Fibroblast of skin of left biceps (primary cell): ENCODE measurements at regions not wholly inside any gene's neighbourhood (a gene's known extent, or its start where the extent isn't known, plus 50 kb on each side); places are given as distances from the start of the nearest gene placed in this dataset.

Experiments
- DNase-seq, 2 experiments: peaks; one replicate each; pipeline ENCODE4 v3.0.0-alpha.2; 2013; ENCODE audit warnings: low read depth in 2 of 2

DNA sequence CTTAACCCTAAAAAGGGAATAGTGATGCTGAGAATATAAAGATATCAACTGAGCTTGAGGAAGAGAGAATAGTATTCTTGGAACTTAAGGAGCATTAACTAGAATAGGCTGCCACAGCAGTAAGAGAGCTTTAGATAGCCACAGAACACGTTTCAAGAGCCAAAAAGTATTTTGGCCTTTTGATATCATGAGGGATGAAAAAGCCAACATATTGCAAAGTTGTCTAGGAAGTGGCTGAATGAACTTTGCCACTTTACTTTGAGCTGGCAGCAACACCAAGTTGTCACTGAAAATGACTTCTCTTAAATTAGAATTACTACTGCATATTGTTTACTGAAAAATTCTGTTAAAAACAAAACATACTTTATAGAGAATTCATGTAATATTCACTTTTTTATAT is 1476.2 kb downstream of the MRPL39 start:
- no peak for DNase-seq

DNA sequence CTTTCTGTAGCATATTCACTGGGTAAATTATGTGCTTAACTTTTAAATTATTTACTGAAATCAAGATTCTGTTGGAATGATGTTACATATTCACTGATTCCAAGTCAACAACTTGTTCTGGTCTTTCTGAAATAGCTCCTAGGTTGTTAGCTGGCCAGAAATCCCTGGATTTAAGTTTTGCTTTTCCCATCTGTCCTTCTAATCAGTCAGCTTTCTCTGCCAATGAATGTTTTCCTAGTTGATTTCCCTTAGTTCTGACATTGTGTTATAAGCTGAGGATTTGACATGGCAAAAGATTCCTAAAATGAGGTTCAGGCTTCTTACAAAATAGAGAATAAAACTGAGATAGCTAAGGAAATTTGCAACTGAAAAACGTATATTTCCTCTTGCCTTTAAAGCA is 1479.6 kb downstream of the MRPL39 start:
- no peak for DNase-seq

DNA sequence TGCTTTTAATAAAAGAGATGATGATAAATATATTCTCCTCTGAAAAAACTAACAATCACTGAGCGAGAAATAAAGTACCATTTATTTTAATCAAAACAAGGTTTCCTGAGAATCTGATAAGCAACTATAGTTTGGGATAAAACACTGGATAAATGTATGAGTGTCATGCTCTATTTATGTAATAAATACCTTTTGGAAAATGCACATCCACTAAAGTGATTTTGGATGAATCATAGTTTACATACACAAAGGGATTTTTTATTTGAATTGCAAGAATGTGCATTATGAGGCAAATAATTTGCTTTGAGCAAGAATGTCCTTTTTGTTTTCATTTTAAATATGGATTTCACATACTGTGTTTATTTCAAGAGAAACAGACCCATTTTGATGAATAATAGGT is 1483.5 kb downstream of the MRPL39 start:
- DNase-seq, result no peak

DNA sequence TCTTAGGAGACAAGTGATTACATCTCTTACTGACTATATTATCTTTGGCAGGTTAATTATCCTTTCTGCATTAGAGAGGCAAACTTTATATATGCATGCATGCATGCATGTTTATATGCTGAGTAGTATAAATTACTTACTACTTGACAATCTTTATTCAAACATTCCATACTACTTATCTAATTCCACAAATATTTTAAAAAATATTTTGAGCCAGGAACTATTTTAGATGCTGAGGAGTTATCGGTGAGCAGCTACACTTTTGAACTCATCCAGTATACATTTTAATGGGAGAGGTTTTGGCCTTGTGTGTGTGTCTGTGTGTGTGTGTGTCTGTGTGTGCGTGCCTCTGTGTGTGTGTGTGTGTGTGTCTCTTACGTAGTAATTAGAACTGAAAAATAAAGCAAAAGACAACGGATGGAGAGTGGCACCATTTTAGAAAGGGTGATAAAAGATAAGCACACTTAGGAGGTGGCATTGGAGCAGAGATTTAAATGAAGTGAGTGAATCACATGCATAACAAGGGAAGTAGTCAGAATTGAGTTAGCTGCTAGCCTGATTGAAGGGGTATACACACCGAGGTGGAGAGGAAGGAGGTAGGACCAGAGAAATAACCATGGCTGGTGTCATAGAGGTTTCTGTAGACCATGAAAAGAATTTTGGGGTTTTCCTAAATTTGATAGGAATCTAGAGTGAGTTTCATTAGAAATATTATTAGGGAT is 1488.4 kb downstream of the MRPL39 start:
- DNase-seq, result peak; percentile 37 to 52

DNA sequence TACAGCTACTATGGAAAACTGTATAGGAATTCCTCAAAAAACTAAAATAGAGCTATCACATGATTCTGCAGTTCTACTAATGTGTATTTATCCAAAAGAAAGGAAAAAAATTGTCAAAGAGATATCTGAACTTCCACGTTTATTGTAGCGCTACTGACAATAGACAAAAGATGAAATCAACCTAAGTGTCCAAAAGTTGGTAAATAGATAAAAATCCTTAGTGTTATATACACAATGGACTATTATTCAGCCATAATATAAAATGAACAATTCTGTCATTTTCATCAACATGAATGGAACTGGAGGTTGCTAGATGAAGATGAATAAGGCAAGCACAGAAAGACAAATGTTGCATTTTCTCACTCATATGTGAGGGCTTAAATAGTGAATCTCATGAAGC is 1492.1 kb downstream of the MRPL39 start:
- DNase-seq, result no peak

DNA sequence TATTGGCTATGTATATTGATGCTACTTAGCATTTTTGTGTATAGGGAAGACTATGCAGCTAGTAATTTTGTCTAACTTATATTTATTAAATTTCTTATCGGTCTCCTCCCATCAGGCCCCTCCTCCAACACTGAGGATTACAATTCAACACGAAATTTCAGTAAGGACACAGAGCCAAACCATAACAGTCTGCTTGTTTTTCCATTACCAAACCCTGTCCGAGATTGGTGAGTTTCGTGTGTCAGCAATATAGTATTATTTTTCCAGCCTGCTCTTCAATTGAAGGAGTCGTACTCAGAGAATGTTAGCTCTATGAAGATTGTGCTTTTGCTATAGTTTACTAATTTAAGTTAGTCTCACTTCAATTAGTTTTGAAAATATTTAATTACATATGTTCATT is 1495.3 kb downstream of the MRPL39 start:
- no peak for DNase-seq

DNA sequence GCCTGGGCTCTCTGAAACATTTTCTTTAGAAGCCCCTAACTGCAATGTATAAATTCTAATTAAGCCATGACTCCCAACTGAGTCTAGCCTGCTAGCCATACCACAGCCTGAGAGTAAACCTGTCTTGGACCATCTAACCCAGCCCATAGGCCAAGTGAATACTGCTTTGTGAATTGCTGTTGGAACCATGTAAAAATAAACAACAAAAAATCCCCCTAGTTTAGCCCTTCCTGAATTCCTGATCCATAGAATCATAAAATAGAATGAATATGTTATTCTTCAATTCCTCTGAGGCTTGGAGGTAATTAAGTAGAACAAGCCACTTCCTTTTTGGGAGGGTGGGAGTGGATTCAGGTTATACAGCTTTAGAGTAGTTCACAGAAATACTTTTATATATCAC is 1496.4 kb downstream of the MRPL39 start:
- DNase-seq, result no peak

DNA sequence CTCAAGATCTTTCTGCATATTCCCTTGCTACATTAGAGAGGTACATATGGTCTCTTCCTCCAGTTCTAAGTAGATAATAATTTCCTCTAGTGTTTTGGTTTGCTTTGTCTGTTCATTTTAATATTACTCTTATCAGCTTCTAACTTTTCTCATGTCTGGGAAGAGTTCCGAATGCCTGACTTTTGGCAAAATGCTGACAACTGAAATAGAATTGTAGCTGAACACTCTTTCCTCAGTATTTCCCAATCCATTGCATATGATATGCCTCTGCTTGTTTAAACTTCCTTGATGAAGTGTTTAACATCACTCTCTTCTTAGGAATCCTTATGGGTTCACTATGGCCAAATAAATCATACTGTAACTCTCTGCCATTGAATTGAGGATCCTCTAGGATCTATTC is 1510.1 kb downstream of the MRPL39 start:
- no peak for DNase-seq

DNA sequence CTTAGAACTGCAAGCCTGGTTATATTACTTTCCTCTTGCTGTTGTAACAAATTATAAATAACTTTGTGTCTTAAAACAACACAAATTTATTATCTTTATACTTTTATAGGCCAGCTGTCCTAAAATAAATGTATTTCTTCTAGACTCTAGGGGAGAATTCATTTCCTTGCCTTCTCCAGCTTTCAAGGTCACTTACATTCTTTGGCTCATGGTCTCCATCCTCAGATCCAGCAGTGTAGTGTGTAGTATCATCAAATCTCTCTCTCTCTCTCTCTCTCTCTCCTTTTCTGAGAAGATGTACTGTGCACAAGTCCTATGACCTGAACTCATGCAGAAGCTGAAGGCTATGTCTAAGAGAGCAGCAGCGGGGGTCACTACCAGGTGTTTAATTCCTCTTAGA is 1510.6 kb downstream of the MRPL39 start:
- DNase-seq, result no peak

DNA sequence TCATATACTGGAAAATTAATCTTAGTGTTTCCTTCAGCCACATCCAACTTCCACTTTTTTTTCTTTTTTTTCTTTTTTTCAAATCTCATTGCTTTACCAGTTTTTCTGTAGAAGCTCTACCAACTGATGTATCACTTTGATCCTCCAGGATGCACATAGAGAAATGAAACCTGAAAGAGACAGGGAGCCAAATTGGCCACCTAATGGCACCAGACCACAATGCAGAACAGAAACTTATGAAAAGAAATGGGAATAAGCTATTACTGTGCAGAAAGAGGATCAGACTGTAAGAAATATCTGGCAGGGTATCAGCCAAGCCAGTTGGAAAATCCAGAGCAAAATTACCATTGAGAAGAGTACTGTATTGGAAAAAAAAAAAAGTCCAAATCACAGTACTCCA is 1514.2 kb downstream of the MRPL39 start:
- DNase-seq, result no peak

DNA sequence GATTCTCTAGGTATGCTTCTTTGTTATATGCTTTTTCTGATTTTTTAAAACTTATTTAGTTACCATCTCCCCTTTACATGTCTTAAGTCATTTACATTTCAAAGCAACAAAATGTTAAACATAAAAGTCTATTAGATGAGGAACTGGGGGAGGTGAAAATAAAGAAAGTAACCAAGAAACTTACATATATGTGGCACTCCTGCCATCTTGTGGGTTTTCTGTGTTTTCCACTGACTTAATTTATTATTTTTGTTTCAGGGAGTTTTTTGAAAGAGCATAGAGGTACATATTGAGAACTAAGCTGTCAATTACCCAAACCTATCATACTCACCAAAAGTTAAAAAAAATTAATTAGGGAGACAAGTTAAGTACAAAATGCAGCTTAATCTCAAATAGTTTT is 1531.1 kb downstream of the MRPL39 start:
- DNase-seq, result no peak

DNA sequence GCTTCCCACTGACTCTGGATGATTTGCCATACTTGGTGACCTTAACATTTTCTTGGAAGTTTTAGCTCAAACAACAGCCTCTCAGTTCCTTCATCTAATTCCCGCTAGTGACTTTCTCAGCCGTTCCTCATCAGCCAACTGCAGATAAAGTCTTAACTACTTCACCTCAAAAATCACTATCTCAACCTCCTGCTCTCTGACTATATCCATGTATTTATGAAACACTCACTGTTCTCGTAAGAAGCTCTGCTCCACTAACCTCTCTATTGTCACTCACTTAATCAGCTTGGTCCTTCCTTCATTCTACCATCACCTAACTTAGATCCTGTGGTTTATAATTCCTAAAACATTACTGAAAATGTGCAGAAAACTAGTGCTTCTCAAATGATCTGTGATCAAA is 1551.6 kb downstream of the MRPL39 start:
- DNase-seq, result no peak

DNA sequence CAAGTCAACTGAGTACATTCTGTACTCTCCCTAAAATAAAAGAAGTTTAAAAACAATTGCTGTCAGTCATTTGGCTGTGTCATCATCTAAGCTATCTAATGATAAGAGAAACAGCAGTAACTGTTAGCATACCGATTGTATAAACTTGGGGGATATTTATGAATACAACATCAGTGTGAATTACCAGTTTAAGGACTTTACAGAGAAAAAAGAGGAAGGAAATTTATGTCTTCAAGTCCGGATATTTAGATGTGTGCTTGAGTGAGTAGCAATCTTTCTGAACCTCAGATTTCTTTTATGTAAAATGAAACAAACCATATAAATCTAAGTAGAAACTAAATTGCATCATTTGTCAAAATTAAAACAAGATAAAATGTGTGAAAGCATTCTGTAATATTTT is 1557.0 kb downstream of the MRPL39 start:
- DNase-seq, result no peak

DNA sequence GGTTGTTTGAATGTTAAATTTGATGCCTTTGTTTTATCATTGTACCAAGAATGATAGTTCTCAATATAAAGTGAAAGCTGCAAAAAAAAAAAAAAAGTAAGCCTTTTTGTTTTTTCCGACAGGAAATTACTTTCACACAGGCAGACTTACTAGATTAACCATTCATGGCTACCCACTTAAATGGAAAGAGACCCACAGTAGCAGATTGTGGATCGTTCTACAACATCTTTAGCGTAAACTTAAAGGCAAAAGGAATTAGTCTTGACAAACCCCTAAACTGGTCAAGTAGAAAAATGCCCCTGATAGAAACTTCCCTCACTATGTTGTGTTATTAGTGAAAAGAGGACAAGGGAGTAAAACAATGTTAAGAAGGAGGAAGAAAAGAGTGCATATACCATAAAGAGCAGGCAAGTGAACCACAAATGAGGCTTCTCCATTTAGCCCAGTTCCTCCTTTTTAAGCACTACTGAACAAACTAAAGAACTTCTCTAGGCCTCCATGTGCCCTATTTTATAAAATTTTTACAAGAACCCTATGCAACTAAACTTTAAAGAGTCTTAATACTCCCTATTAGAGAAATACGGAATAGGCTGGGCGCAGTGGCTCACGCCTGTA is 1560.3 kb downstream of the MRPL39 start:
- DNase-seq, result no peak

DNA sequence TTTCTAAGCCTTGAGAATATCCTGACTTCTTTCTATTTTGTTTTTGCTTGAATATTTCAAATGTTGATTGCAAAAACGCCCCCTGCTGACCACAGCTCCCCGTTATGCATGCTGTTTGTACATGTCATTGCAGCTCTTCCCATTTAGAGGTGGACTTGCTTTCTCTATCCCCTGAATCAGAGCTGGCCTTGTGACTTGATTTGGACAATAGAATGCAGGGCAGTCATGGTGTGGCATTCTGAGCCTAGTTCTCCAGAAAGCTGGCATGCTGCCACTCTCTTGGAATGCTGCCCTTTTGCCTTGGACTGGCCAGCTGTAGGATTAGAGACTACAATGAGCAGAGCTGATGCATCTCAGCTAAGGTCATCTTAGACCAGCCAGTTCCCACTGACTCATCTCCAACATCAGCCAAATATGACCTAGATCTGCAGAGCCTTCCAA is 1561.5 kb downstream of the MRPL39 start:
- DNase-seq, result peak; percentile 16 to 36

DNA sequence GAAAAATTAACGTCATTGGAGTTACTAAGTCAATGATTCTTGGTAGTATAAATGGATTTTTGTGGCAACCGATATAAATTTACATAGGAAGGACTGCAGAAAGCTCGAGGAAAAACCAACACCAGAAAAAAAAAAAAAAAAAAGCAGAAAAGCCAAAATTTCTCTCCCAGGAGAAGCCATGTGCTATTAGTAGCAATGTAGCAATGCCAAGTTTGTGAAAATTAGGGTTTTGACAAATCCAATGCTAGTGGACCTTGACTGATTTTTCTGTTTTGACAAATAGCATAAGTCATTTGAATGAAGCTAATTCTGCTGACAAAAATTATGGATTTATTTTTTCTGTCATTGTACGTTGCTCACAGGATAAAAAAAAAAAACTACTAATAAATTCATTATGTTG is 1561.9 kb downstream of the MRPL39 start:
- no peak for DNase-seq

DNA sequence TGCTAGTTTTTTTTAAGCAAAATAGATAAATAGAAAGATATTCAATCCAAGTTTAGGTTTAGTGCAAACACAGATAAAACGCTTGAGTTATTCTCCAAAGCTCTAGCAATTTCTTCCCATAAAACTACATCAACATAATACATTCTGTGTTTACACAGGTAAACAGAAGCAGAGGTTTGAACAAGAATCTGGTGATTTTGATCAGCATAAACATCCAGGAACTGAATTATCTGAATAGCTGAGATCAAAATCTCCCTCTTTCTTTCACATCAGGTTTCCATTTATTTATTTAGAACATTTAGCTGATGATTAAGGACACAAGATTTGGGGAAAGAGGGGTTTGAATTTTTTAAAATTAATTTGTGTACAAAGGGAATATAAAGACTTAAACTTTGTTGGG is 1564.6 kb downstream of the MRPL39 start:
- no peak for DNase-seq

DNA sequence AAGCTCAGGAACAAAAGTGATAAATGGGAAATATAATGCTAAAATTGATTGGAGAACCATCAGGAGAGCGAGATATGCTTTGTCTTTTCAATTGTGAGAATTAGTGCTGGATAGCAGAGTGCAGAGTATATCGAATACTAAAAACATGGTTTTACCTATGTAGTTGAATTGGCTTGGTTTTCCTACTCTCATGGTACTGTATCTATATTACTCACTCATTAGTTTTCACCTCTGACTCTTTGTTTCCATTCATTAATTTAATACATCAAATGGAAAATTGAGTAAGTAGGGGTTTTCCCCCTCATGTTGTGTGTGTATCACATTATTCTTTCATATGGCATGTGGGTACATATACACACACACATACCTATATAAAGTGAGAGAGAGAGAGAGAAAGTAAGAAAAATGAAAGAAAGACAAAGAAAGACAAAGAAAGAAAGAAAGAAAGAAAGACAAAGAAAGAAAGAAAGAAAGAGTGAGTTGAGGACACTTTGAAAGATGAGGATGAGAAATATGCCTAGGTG is 1574.5 kb downstream of the MRPL39 start:
- DNase-seq, result no peak

DNA sequence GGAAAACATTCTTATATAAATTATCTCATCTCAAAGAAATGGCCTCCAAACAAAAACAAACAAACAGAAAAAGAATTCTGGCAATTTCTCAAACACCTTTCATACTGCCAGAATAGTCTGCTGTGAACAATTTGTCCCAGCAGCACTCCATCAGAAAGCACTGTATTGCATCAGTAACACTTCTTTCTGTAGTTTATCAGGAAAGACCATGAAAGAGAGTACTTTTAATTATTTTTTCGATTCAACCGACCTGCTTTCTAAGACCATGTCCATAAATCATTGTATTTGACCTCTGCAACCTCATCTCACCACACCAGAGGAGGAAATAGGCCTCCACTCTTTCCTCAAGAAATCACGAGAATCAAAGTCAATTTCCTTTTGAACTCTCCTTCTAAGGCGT is 1579.9 kb downstream of the MRPL39 start:
- no peak for DNase-seq

DNA sequence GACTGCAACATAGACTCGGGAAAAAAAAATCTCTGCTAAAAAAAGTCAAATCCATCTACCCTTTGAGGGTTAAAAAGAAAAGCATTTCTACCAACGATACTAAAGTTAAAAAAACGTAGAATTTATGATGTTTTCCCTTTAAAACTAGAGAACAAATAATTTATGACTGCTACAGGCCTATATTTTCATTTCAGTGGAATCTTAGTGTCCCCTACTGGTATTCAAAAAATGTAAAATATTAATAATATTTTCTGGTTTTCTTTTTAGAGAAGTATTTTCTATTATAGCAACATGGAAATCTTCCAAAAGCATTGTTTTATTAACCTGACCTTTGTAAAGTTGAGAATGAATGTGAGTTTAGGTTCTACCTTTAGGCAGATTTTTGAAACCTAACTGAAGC is 1582.2 kb downstream of the MRPL39 start:
- no peak for DNase-seq

DNA sequence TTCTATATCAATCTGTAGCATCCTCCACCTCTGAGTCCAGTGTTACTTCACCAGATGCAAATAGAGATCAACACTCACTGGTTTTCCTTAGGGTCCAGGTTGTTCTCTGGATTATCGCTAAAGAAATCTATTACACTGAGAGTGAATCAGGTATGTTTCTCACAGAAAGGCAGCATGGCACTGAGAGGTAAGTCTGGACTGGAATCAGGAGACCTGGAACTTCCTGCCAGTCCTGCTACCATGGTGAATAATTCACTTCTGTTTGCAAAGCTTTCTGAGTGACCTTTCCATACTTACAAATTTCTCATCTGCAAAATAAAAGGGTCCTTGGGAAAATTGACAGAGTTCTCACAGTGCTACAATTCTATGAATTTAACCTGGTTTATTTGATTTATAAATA is 1583.3 kb downstream of the MRPL39 start:
- DNase-seq, result no peak

DNA sequence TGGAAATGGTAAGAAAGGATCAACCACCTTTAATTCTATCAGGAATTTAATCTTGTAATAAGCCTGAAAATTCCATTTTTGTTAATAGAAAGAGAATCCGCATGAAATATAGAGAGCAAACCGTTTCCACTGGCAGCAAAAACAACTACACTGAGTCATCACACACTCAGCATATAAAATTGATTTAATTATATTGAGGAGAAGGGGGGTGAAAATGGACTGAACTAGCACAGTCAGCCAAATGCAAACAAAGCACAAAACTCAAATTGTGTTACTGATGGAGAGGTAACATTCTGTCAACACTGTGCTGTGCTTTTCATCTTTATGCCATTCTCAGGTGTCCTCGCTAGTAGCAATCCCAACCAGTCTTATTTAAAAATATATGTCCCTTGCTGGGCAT is 1583.9 kb downstream of the MRPL39 start:
- no peak for DNase-seq

DNA sequence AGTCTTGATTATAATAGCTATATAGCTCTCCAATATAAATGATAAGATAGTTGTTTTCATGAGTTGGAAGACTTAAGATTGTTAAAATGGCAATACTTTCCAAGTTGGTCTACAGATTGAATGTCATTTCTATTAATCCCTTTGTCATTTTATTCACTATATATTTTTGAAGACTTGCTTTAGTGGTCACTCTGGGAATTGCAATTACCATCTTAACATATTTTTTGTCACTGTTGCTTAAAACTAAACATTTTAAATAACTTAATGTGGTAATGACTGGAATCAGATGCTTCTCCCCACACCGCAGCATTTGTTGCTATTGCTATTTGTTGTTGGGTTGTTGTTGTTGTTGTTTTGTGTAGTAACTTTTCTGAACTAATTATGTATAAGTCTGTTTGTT is 1592.9 kb downstream of the MRPL39 start:
- DNase-seq, result no peak

DNA sequence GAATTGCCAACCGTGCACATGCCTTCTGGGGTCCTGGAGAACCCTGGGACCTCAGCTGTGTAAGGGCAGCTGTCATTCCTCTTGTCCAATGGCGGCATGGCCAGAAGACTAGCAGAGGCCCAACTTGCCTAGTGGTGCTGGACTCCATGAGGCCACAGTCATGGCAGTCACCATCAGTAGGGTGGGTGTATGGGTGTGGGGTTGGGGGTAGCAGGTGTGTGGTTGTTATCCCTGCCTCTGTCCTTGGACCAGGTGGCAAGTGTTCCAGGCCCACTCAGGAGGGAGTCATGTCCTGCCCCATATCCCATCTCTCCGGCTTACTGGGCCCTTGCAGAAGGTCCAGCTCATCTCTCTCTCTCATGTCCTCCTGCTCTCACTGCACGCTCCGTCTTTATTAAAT is 1596.2 kb downstream of the MRPL39 start:
- DNase-seq, result no peak
